CD4-positive, alpha-beta T cell treated with Interleukin-6 at 100 ng/mL for 8 hours (primary cell): ENCODE measurements at regions not wholly inside any gene's neighbourhood (a gene's known extent, or its start where the extent isn't known, plus 50 kb on each side); places are given as distances from the start of the nearest gene placed in this dataset.

Experiments used
- DNase-seq: peaks from one replicate; pipeline ENCODE4 v3.0.0-alpha.2; 2020; ENCODE audit warnings: mixed read lengths, low spot score

- DNase-seq: no peak
Observed at GRCh38 chr12:54711669-54712068, 63.5 kb upstream of the DCD start.

- no peak for DNase-seq
Observed at GRCh38 chr12:54708826-54709225, 60.7 kb upstream of the DCD start.

GRCh38 chr12:54704202-54704601 is 56.0 kb upstream of the DCD start:
- DNase-seq: no peak

GRCh38 chr12:54701940-54702592 is 53.9 kb upstream of the DCD start:
- DNase-seq: peak; percentile 41

GRCh38 chr12:54700849-54701248 is 52.7 kb upstream of the DCD start:
- no peak for DNase-seq

- no peak for DNase-seq
Observed at GRCh38 chr12:54700301-54700700, 52.1 kb upstream of the DCD start.
